IPS-20b (cell line): ENCODE measurements at regions not wholly inside any gene's neighbourhood (a gene's known extent, or its start where the extent isn't known, plus 50 kb on each side); places are given as distances from the start of the nearest gene placed in this dataset.
"Not testable (repeated sequence)": the region's sequence is repeated elsewhere in the genome, so short reads cannot be mapped to it uniquely, and the experiment has no call there.

Experiments
- H3K27ac ChIP-seq: one replicate; pipeline ENCODE4 v1.5.1; 2013; ENCODE audit warnings: low read length
- H3K27me3 ChIP-seq: 2 replicates; pipeline ENCODE4 v1.6.1; 2013; ENCODE audit warnings: mild to moderate bottlenecking, low read length, inconsistent platforms; ENCODE audit not compliant: insufficient read depth
- H3K36me3 ChIP-seq: 2 replicates; pipeline ENCODE4 v1.6.1; 2013; ENCODE audit warnings: low read depth, mild to moderate bottlenecking, inconsistent platforms, low read length, moderate library complexity; ENCODE audit not compliant: insufficient read depth
- H3K4me1 ChIP-seq: 2 replicates; pipeline ENCODE4 v1.6.1; 2013; ENCODE audit warnings: mild to moderate bottlenecking, control low read depth, inconsistent platforms, low read length, moderate library complexity; ENCODE audit not compliant: insufficient read depth
- H3K4me3 ChIP-seq: 2 replicates; pipeline ENCODE4 v1.5.1; 2013; ENCODE audit warnings: mild to moderate bottlenecking, low read length, inconsistent platforms
- H3K9ac ChIP-seq: 2 replicates; pipeline ENCODE4 v1.6.1; 2013; ENCODE audit warnings: low read depth, mild to moderate bottlenecking, inconsistent platforms, low read length, moderate library complexity
- H3K9me3 ChIP-seq: 2 replicates; pipeline ENCODE4 v1.6.1; 2013; ENCODE audit warnings: mild to moderate bottlenecking, low read depth, low read length, inconsistent platforms; ENCODE audit not compliant: insufficient read depth

DNA sequence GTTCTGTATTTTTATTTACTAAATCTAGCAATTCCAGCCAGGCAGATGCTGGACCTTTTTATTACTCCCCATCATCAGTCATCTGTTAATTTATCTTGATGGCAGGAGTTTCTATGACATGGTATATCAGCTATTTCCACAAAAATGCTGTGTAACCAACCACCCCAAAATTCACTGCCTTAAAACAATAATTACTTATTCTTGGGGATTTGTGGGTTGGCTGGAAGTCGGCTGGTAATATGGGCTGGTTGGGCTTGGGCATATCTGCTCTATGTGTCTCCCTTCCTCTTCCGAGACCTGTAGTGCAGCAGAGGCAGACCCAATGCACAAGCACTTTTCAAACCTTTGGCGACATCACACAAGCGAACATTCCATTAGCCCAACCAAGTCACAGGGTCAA, 92.1 kb upstream of the UBE2E1 start:
- Histone ChIP-seq H3K9ac (no peak overlapping the region), H3K4me3 (no peak overlapping the region), H3K27me3 (no peaks in the 10 kb centered on the region), H3K4me1 (peaks cover 22% of the 10 kb centered on the region; the same call in 1 of the 2 replicates), H3K36me3 (no peaks in the 10 kb centered on the region), H3K27ac (no peak overlapping the region), H3K9me3 (peaks cover 5% of the 10 kb centered on the region; the same call in 1 of the 2 replicates)

DNA sequence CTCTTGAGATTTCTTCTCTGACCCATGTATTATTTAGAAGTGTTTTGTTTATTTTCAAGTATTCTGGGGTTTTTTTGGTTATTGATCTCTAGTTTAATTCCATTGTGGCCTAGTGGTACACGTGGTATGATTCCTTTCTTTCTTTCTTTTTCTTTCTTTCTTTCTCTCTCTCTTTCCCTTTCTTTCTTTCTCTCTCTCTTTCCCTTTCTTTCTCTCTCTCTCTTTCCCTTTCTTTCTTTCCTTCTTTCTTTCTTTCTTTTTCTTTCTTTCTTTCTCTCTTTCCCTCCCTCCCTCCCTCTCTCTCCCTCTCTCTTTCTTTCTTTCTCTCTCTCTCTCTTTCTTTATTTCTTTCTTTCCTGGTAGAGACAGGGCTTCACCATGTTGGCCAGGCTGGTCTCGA, 85.7 kb upstream of the UBE2E1 start:
- Histone ChIP-seq H3K27ac (no peak overlapping the region), H3K9ac (no peak overlapping the region), H3K4me1 (no peaks in the 10 kb centered on the region), H3K4me3 (no peak overlapping the region), H3K36me3 (no peaks in the 10 kb centered on the region), H3K27me3 (no peaks in the 10 kb centered on the region), H3K9me3 (peaks cover 5% of the 10 kb centered on the region; the same call in 1 of the 2 replicates)

GRCh38 chr3:23720885-23721284, 84.9 kb upstream of the UBE2E1 start:
- Histone ChIP-seq H3K4me1 (no peaks in the 10 kb centered on the region), H3K27ac (no peak overlapping the region), H3K36me3 (no peaks in the 10 kb centered on the region), H3K9ac (no peak overlapping the region), H3K9me3 (peaks cover 5% of the 10 kb centered on the region; the same call in 1 of the 2 replicates), H3K4me3 (no peak overlapping the region), H3K27me3 (no peaks in the 10 kb centered on the region)

DNA sequence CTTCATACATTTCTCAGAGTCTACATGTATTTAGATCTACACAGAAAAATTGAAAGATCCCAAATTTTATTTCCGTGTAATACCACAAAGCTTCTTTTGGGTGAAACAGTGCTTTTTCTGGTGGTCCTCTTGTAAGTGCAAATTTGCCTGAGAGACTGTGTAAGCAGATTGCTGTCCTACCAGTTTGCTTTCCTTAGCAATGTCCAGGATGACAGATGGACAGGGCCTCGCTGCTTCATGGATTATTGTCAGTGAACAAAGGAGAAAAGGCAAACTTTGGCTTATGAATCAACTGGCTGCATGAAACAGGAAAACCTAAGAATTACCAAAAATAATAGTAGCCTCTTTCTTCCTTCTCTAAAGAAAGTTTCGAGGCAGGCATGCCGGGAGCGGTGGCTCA, 82.6 kb upstream of the UBE2E1 start:
- Histone ChIP-seq H3K4me1 (no peaks in the 10 kb centered on the region), H3K9ac (no peak overlapping the region), H3K4me3 (no peak overlapping the region), H3K27me3 (no peaks in the 10 kb centered on the region), H3K27ac (no peak overlapping the region), H3K36me3 (no peaks in the 10 kb centered on the region), H3K9me3 (no peaks in the 10 kb centered on the region)

DNA sequence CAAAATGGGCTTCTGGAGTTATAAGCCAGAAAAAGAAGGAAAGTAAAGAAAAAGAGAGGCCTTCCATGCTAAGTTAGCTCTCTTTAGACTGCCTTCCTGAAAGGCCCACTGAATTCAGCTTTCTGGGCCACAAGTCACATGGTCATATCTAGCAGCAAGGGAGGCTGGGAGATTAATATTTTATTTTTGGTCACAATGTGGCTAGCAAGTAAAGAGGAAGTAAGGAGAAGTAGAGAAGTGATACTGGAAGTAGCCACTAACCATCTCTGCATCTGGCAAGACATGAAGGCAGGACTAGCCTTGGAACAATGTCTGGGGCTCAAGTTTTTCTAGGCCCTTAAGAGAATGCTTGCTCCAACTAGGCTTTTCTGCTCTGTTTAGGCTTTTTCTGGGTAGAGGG, 81.8 kb upstream of the UBE2E1 start:
- H3K9ac ChIP-seq, result no peak overlapping the region
- no peak overlapping the region for H3K27ac ChIP-seq

GRCh38 chr3:23726811-23727548, 78.8 kb upstream of the UBE2E1 start:
- Histone ChIP-seq H3K4me3 (no peak overlapping the region), H3K4me1 (peaks cover 8% of the 10 kb centered on the region; the same call in 1 of the 2 replicates), H3K27ac (no peak overlapping the region), H3K27me3 (no peaks in the 10 kb centered on the region), H3K36me3 (no peaks in the 10 kb centered on the region), H3K9me3 (no peaks in the 10 kb centered on the region), H3K9ac (no peak overlapping the region)

More for the DNA sequence above, 81.8 kb upstream of the UBE2E1 start:
- Histone ChIP-seq H3K27me3 (no peaks in the 10 kb centered on the region), H3K36me3 (no peaks in the 10 kb centered on the region), H3K9me3 (no peaks in the 10 kb centered on the region), H3K4me3 (no peak overlapping the region), H3K4me1 (peaks cover 5% of the 10 kb centered on the region; the same call in 1 of the 2 replicates)

DNA sequence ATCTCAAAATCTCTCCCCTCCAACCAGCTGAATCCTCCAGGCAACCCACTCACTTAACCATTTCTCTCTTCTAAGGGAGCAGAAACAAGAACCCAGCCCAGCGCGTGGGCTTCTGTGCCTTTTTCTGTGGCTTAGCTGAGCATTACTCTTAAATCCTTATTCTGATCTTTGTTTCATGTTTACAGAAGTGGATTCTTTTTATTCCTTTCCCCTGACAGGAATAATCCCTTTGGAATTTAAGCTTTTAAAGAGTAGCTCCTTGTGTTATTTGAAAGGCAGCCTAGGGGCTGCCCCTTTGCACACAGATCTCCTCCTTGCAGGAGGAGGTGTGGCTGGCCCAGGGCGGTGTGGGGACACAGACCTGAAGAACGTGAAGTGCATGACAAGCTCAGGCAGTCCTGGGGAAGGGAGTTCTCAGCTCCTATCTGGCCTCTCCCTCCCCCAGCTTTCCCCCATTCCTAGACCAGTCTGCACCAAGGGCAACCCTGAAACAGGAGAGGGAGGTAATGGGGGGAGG, 77.1 kb upstream of the UBE2E1 start:
- H3K27me3 ChIP-seq, result no peaks in the 10 kb centered on the region
- H3K36me3 ChIP-seq, result no peaks in the 10 kb centered on the region
- H3K9ac ChIP-seq, result no peak overlapping the region
- H3K9me3 ChIP-seq, result no peaks in the 10 kb centered on the region
- H3K4me1 ChIP-seq, result peaks cover 8% of the 10 kb centered on the region; the same call in 1 of the 2 replicates
- H3K4me3 ChIP-seq, result no peak overlapping the region
- H3K27ac ChIP-seq, result no peak overlapping the region

- H3K9ac ChIP-seq, H3K36me3 ChIP-seq, H3K4me1 ChIP-seq, H3K27me3 ChIP-seq, H3K9me3 ChIP-seq, H3K27ac ChIP-seq, H3K4me3 ChIP-seq: not testable (repeated sequence)
These were observed 76.4 kb upstream of the UBE2E1 start for GRCh38 chr3:23729362-23729761.

GRCh38 chr3:23734481-23734880, 71.3 kb upstream of the UBE2E1 start:
- H3K9ac ChIP-seq, result no peak overlapping the region
- peaks cover 20% of the 10 kb centered on the region for H3K4me1 ChIP-seq
- H3K27me3 ChIP-seq, result no peaks in the 10 kb centered on the region
- H3K4me3 ChIP-seq, result no peak overlapping the region
- H3K9me3 ChIP-seq, result no peaks in the 10 kb centered on the region
- no peaks in the 10 kb centered on the region for H3K36me3 ChIP-seq
- H3K27ac ChIP-seq, result no peak overlapping the region

DNA sequence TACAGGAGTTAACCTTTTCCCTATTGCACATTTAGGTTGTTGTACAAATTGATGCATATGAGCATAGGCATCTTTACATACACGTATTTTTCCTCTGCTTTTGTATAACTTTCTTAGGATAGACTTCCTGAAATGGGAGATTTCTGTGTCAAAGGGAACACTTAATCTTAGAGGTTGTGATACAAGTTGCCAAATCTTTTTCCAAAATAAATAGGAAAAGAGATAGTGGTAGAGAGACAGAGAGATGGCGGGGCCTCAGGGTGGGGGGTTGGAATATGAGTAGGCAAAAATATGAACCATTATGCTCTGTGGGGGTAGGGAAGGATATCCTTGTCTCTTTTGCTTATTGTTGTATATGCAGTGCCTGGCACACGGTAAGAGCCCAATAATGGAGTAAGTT, 70.7 kb upstream of the UBE2E1 start:
- peaks cover 20% of the 10 kb centered on the region for H3K4me1 ChIP-seq
- H3K27me3 ChIP-seq, result no peaks in the 10 kb centered on the region
- no peaks in the 10 kb centered on the region for H3K9me3 ChIP-seq
- no peak overlapping the region for H3K27ac ChIP-seq
- H3K4me3 ChIP-seq, result no peak overlapping the region
- no peak overlapping the region for H3K9ac ChIP-seq
- H3K36me3 ChIP-seq, result no peaks in the 10 kb centered on the region

DNA sequence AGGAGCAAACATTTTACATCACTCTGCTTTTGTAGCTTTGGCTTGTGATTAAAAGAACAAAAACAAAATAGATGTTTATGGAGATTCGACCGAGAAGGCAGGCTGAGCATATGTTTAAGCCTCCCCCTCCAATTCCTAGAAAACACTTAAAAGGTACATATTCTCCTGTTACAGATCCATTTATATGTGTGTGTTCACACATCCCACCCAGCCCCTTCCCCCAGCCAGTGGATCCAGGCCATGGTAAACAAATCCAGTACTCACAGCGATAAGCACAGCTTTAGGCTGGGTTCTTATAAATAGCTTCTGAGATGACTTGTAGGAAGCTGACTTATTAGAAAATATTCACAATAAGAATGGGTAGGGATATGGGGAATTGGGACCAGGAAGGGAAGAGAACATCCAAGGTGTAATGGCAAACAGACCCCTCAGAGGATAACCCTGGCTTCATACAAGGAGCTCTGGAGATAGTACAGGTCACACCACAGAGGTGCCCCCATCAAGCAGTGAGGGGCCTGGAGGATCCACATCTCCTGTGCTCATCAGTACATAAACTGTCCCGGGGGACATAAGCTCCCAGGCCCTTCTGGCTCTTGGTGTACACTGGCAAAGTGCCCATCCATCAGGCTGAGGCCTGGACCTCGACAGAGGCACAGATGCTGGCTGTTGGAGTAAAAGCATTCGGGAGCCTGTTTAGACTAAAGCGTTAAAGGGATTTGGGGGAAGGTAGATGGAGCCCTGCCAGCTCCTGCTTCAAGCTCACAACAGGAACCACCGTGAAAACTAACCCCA, 70.0 kb upstream of the UBE2E1 start:
- no peak overlapping the region for H3K27ac ChIP-seq
- H3K9me3 ChIP-seq, result no peaks in the 10 kb centered on the region
- H3K36me3 ChIP-seq, result no peaks in the 10 kb centered on the region
- H3K4me3 ChIP-seq, result no peak overlapping the region
- H3K9ac ChIP-seq, result no peak overlapping the region
- H3K27me3 ChIP-seq, result peaks cover 5% of the 10 kb centered on the region; the same call in 1 of the 2 replicates
- H3K4me1 ChIP-seq, result peaks cover 25% of the 10 kb centered on the region

- H3K27ac ChIP-seq, result no peak overlapping the region
- H3K4me1 ChIP-seq, result peaks cover 36% of the 10 kb centered on the region
These were observed 66.8 kb upstream of the UBE2E1 start for GRCh38 chr3:23738944-23739343.

More at GRCh38 chr3:23738944-23739343, 66.8 kb upstream of the UBE2E1 start:
- H3K4me3 ChIP-seq, result no peak overlapping the region
- H3K27me3 ChIP-seq, result peaks cover 37% of the 10 kb centered on the region
- no peaks in the 10 kb centered on the region for H3K36me3 ChIP-seq
- H3K9me3 ChIP-seq, result no peaks in the 10 kb centered on the region
- H3K9ac ChIP-seq, result no peak overlapping the region
